Right cardiac atrium (tissue), 5 donors: ENCODE measurements at regions not wholly inside any gene's neighbourhood (a gene's known extent, or its start where the extent isn't known, plus 50 kb on each side); places are given as distances from the start of the nearest gene placed in this dataset.
"Not testable (repeated sequence)": the region's sequence is repeated elsewhere in the genome, so short reads cannot be mapped to it uniquely, and the experiment has no call there.

Experiments
- ATAC-seq, 2 donors: fragments of 200-7000 bp; cut with Tn5 transposase; one replicate each; pipeline versions ENCODE4 v1.8.0 to v1.9.1; 2020; ENCODE audit warnings: moderate library complexity in 2 of 2, mild to moderate bottlenecking in 1 of 2
- DNase-seq, 3 donors: peaks; one replicate each; pipeline ENCODE4 v3.0.0-alpha.2; 2020
- H3K27ac ChIP-seq: one replicate; pipeline ENCODE4 v1.5.1; 2013; ENCODE audit warnings: mild to moderate bottlenecking, low read length, control low read depth, moderate library complexity
- H3K27me3 ChIP-seq: one replicate; pipeline ENCODE4 v1.6.1; 2013; ENCODE audit not compliant: control insufficient read depth, insufficient read depth
- H3K4me1 ChIP-seq: one replicate; pipeline ENCODE4 v1.6.1; 2013; ENCODE audit warnings: low read length; ENCODE audit not compliant: control insufficient read depth, insufficient read depth
- H3K4me3 ChIP-seq: one replicate; pipeline ENCODE4 v1.5.1; 2013; ENCODE audit warnings: low read length, control low read depth
- H3K9me3 ChIP-seq: one replicate; pipeline ENCODE4 v1.6.1; 2013; ENCODE audit warnings: low read length; ENCODE audit not compliant: control insufficient read depth
- WGBS: extraction: QIAGEN DNeasy Blood & Tissue Kit; methylation state at CpG from one replicate; pipeline ENCODE4 v1.1.7; 2013; 5-methylcytosine and 5-hydroxymethylcytosine counted together
- intact Hi-C, 4 donors: fragments of 100-400 bp; cut with DNase I; formaldehyde crosslinking; loops; one replicate each; pipeline versions ENCODE4 v1.11.0 to v1.14.0; 2022 to 2023
- donor health status: healthy with polysubstance abuse.
- donor health status: DM: no; HTN: yes; CAD: no.
- donor health status: DM: no; HTN: no; CAD: no.
- donor health status: DM: no; HTN: yes; CAD: no; lungs with severe emphysema.
- donor health status: DM: yes; HTN: yes; CAD: no.

GRCh38 chr4:54409270-54409817 lies 180.3 kb downstream of the PDGFRA start:
- H3K9me3 ChIP-seq, H3K27me3 ChIP-seq, H3K4me1 ChIP-seq, ATAC-seq, DNase-seq, intact Hi-C loops, H3K4me3 ChIP-seq: not testable (repeated sequence)
- peak overlapping the region; percentile 64 for H3K27ac ChIP-seq
- WGBS: 50% methylated on average over 7 of the region's 7 CpGs

GRCh38 chr4:54414545-54414944 lies 185.5 kb downstream of the PDGFRA start:
- no peaks in the 10 kb centered on the region for H3K9me3 ChIP-seq
- no peak overlapping the region for H3K27ac ChIP-seq
- DNase-seq (no peak), ATAC-seq (no peak)
- no peak overlapping the region for H3K4me3 ChIP-seq
- intact Hi-C loops: no loop called here
- no peaks in the 10 kb centered on the region for H3K27me3 ChIP-seq
- no peaks in the 10 kb centered on the region for H3K4me1 ChIP-seq

GRCh38 chr4:54417476-54417875 lies 188.4 kb downstream of the PDGFRA start:
- H3K9me3 ChIP-seq: no peaks in the 10 kb centered on the region
- H3K4me1 ChIP-seq: no peaks in the 10 kb centered on the region
- ATAC-seq (no peak), DNase-seq (no peak)
- H3K27me3 ChIP-seq: no peaks in the 10 kb centered on the region
- 72% methylated on average over 2 of the region's 2 CpGs for WGBS
- H3K27ac ChIP-seq: no peak overlapping the region
- intact Hi-C loops: no loop called here
- no peak overlapping the region for H3K4me3 ChIP-seq

GRCh38 chr4:54418468-54418867 lies 189.4 kb downstream of the PDGFRA start:
- Histone ChIP-seq H3K9me3 (no peaks in the 10 kb centered on the region), H3K4me1 (no peaks in the 10 kb centered on the region), H3K27ac (no peak overlapping the region), H3K27me3 (no peaks in the 10 kb centered on the region), H3K4me3 (no peak overlapping the region)
- ATAC-seq (no peak), DNase-seq (no peak)
- intact Hi-C loops: no loop called here
- WGBS: 90% methylated on average over 5 of the region's 5 CpGs

- DNase-seq (no peak), ATAC-seq (no peak)
- no peaks in the 10 kb centered on the region for H3K27me3 ChIP-seq
- no peak overlapping the region for H3K4me3 ChIP-seq
- intact Hi-C loops: no loop called here
- 91% methylated on average over 1 of the region's 1 CpG for WGBS
- no peaks in the 10 kb centered on the region for H3K9me3 ChIP-seq
- no peak overlapping the region for H3K27ac ChIP-seq
- H3K4me1 ChIP-seq: no peaks in the 10 kb centered on the region
Measured at GRCh38 chr4:54423066-54423465, 194.0 kb downstream of the PDGFRA start.

- ATAC-seq (no peak), DNase-seq (no peak)
- WGBS: 65% methylated on average over 2 of the region's 2 CpGs
- intact Hi-C loops: no loop called here
- no peak overlapping the region for H3K4me3 ChIP-seq
- no peaks in the 10 kb centered on the region for H3K27me3 ChIP-seq
- H3K27ac ChIP-seq: no peak overlapping the region
- H3K9me3 ChIP-seq: no peaks in the 10 kb centered on the region
- no peaks in the 10 kb centered on the region for H3K4me1 ChIP-seq
Measured at GRCh38 chr4:54427826-54428225, 198.7 kb downstream of the PDGFRA start.

GRCh38 chr4:54428940-54429339 lies 199.8 kb downstream of the PDGFRA start:
- ATAC-seq: no peak
- intact Hi-C loops: no loop called here

GRCh38 chr4:54433686-54434085 lies 204.6 kb downstream of the PDGFRA start:
- Histone ChIP-seq H3K27ac (no peak overlapping the region), H3K27me3 (no peaks in the 10 kb centered on the region), H3K4me1 (no peaks in the 10 kb centered on the region), H3K9me3 (no peaks in the 10 kb centered on the region), H3K4me3 (no peak overlapping the region)
- DNase-seq: no peak
- ATAC-seq: no peak
- intact Hi-C loops: no loop called here
- 56% methylated on average over 3 of the region's 3 CpGs for WGBS

More at GRCh38 chr4:54428940-54429339, 199.8 kb downstream of the PDGFRA start:
- H3K4me1 ChIP-seq: no peaks in the 10 kb centered on the region
- no peaks in the 10 kb centered on the region for H3K9me3 ChIP-seq
- no peak overlapping the region for H3K4me3 ChIP-seq
- H3K27me3 ChIP-seq: no peaks in the 10 kb centered on the region
- DNase-seq: no peak
- H3K27ac ChIP-seq: no peak overlapping the region
- WGBS: 89% methylated on average over 2 of the region's 2 CpGs

GRCh38 chr4:54439831-54440243 lies 210.7 kb downstream of the PDGFRA start:
- intact Hi-C loops: loop anchor here in 2 of 4 donors (5.0 kb wide), 1 partner anchor 118 kb away; no protein-coding TSS in a partner anchor
- Histone ChIP-seq H3K9me3 (no peaks in the 10 kb centered on the region), H3K4me3 (peak overlapping the region; percentile 10), H3K4me1 (no peaks in the 10 kb centered on the region), H3K27ac (no peak overlapping the region), H3K27me3 (no peaks in the 10 kb centered on the region)
- peak; percentile 41 to 56 (median 42) for DNase-seq
- WGBS: 14% methylated on average over 6 of the region's 6 CpGs
- ATAC-seq: peak; percentile 95 to 97

- Histone ChIP-seq H3K27me3 (no peaks in the 10 kb centered on the region), H3K4me3 (peak overlapping the region; percentile 45), H3K27ac (no peak overlapping the region), H3K9me3 (no peaks in the 10 kb centered on the region), H3K4me1 (no peaks in the 10 kb centered on the region)
- WGBS: 18% methylated on average over 7 of the region's 7 CpGs
- ATAC-seq (no peak), DNase-seq (no peak)
- intact Hi-C loops: loop anchor here in 1 of 4 donors (5.0 kb wide), 1 partner anchor 118 kb away; no protein-coding TSS in a partner anchor
Measured at GRCh38 chr4:54440394-54441136, 211.5 kb downstream of the PDGFRA start.

- Histone ChIP-seq H3K27me3 (no peaks in the 10 kb centered on the region), H3K4me1 (no peaks in the 10 kb centered on the region), H3K27ac (no peak overlapping the region), H3K9me3 (no peaks in the 10 kb centered on the region), H3K4me3 (no peak overlapping the region)
- intact Hi-C loops: no loop called here
- DNase-seq (no peak), ATAC-seq (no peak)
Measured at GRCh38 chr4:54445866-54446265, 211.9 kb upstream of the KIT start.
